SK-MEL-5 (cell line): ENCODE measurements at regions not wholly inside any gene's neighbourhood (a gene's known extent, or its start where the extent isn't known, plus 50 kb on each side); places are given as distances from the start of the nearest gene placed in this dataset.
A peak's percentile ranks its signal among the peaks of the same experiment; 100 is the strongest.
"Not testable (repeated sequence)": the region's sequence is repeated elsewhere in the genome, so short reads cannot be mapped to it uniquely, and the experiment has no call there.

ENCODE experiments used
- DNase-seq: peaks from one replicate; pipeline ENCODE4 v3.0.0-alpha.2; 2016; ENCODE audit warnings: low read depth, low spot score
- in situ Hi-C: cut with HindIII; loops from 2 replicates; pipeline ENCODE4 v1.10.0; 2016; ENCODE audit warnings: low sequenced_read_pairs, high pct_unique_total_duplicates, low pct_unique_long_range_greater_than_20kb

DNA sequence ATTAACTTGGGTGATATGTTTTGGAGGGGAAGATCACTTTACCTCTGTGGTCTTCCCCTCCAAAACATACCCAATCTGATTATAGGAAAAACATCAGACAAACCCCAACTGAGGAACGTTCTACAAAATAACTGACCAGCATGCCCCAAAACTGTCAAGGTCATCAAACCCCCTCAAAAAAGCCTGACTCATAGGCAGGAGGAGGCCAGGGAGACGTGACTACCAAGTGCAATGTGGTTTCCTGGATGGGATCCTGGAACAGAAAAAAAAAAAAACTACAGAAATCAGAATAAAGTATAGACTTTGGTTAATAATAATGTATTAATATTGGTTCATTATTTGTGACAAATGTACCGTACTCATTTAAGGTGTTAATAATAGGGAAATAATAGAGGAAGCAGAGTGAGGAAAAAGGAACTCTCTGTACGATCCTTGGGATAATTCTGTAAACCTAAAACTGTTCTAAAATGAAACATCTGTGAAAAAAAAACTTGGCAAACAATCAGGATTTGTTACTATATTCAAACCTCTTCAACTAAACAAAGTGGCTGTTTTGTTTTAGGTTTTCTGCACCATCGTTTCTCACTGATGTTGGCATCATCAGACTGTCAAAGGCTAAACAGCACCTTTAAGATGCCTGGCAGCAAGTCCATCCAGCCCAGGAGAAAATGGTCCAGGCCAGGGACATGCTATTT lies 266.7 kb upstream of the SDK2 start:
- no peak for DNase-seq
- in situ Hi-C loops, result no loop called here

DNA sequence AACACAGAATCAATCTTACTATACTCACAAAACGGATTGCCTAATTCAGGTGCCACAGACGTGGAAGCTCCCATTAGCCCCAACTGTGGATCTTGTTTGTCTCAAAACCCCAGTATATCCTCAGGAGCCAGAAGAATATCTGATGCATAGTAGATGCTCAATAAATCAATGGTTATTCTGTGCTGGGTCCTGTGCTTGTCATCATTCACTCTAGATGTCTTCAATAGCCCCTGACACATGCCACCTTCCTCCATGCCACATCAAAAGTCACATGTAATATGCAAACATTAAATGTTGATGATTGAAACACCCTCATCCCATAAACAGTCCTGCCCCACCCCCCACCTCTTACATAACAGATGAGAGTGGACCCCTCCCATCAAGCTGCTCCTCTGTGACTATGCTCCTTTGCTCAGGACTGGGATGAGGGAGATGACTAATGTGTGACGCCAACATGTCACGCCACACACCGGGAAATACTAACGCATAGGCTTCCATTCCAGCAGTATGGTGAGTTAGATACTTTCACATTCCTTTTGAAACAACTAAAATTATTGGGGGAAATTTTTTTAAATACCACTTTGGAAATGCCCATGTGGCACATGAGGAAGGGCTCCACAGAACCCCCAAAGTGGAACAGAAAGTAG lies 267.6 kb upstream of the SDK2 start:
- no peak for DNase-seq
- in situ Hi-C loops, result no loop called here

DNA sequence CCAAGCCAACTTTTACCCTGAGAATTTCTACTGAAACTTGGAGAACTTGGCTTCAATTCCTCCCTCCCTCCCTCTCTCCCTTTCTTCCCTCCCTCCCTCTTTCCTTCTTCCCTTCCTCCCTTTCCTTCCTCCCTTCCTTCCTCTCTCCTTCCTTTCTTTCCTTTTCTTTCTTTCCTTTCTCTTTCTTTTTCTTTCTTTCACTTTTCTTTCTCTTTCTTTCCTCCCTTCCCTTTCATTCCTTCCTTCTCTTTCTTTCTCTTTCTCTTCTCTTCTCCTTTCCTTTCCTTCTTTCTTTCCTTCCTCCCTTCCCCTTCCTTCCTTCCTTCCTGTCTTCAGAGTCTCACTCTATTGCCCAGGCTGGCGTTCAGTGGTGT lies 268.1 kb upstream of the SDK2 start:
- in situ Hi-C loops, result no loop called here
- no peak for DNase-seq

DNA sequence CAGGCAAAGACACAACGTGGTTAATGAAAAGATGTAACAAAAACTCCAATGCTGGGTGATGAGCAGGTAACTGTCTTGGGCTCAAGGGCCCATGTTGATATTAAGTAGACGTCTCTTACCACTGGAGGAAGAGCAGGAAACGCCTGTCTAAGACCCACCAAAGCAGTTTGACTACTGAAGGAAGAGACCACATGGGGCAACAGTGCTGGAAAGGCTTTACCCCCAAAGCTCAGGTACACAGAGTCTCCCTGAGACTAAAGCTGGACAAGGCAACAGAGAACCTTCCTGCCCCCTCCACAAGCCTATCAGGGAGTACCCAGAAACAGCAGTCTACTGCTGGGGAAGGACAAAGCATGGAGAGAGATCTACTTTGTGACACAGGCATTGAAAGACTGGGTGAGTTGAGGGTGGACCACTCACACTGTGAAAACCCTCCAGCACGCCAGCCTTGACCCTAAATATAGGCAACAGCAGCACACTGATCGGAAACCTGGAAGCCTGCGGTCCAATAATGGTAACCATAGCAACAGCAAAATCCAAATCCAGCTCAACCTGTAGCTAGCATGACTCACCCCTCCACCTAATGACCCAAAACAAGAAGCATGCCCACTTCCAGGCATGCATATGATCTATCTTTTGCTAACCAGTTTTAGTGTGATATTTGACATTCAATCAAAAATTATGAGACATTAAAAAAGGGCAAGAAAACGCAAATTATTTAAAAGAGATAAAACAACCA lies 270.5 kb upstream of the SDK2 start:
- in situ Hi-C loops, result no loop called here
- DNase-seq, result no peak

DNA sequence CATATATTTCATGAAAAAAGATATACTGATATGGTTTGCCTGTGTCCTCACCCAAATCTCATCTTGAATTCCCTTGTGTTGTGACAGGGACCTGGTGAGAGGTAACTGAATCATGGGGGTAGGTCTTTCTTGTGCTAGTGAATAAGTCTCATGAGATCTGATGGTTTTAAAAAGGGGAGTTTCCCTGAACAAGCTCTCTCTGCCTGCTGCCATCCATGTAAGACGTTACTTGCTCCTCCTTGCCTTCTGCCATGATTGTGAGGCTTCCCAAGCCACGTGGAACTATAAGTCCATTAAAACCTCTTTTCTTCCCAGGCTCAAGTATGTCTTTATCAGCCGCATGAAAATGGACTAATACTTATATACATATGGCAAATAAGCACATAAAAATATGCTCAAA lies 274.8 kb upstream of the SDK2 start:
- DNase-seq, in situ Hi-C loops: not testable (repeated sequence)

DNA sequence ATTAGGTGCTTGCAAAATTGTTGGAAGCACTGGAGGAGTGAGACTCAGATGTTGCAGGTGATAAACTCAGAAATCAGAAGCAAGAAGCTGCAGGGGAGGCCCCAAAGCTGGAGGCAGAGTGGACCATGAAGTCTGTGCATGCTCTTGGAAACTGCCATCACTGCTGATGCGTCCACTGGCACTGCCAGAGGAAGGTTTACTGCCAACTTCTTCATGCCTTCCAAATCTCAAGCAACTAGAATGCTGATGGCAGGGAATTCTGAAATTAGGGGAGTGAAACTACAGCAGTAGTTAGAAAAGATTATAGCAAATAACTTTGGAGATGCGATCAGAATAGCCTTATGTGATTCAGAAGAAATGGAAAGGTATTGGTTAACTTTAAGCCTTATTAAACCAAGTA lies 277.1 kb upstream of the SDK2 start:
- in situ Hi-C loops, result no loop called here
- DNase-seq, result no peak

DNA sequence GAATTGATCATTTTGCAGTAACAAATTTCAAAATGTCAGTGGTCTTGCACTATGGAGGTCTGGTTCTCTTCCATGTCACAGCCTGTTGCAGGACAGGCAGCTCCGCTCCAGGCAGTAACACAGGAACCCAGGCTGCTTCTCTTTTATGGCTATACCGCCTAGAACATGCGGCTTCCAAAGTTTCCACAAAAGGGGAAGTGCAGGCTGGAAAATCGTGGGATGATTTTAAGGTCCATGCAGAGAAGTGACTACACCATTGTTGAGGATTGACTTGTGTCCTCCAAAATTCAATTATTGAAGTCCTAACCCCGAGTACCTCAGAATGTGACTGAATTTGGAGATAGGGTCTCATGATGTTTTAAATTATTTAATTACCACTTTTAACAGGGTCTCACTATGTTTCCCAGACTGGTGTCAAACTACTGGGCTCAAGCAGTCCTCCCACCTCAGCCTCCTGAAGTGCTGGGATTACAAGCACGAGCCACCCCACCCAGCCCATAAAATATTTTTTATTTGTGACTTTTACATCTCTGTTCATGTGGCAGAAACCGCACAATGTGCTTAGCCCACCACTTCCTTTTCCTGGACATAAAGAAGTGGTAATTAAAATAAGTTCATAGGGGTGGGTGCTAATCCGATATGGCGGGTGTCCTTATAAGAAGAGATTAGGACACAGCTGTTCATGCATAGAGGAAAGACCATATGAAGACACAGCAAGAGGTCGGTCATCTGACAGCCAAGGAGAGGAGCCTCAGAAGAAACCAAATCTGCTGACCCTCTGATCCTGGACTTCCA lies 279.2 kb upstream of the RPL38 start:
- in situ Hi-C loops, result no loop called here
- DNase-seq, result no peak

DNA sequence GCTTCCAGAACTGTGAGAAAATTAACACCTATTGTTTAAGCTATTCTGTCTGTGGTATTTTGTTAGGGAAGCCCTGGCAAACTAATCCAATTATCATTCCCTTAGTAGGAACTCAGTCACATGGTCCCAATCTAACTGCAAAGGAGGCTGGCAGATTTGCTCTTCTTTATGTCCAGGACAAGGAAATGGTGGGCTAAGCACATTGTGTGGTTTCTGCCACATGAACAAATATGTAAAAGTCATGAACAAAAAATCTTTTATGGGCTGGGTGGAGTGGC lies 278.6 kb upstream of the RPL38 start:
- DNase-seq, result no peak
- in situ Hi-C loops, result no loop called here

DNA sequence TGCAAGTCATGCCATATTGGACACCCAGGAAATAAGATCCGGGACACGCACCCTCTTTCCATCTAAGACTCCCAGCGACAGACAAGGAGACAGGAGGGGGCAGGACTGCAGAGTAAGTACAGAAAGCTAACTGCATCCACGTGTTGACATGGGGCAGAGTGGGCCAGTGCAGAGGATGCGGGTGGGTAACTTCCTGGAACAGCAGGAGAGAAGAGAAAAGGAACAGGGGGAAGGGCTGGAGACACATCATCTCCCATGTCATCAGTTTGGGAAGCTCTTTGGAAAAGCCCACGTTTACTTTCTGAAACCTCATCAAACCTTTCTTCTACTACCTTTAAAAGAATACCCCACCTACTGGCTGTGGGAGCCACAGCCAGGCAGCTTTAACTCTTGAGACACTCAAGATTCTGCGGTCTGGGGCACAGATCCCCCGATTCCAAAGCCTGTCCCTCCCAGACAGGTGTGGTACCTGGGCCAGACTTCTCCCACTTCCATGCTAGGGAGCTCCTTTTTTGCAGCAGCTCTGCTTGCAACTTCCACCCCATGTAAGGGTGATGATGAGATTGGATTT lies 273.5 kb upstream of the RPL38 start:
- in situ Hi-C loops, result no loop called here
- no peak for DNase-seq

DNA sequence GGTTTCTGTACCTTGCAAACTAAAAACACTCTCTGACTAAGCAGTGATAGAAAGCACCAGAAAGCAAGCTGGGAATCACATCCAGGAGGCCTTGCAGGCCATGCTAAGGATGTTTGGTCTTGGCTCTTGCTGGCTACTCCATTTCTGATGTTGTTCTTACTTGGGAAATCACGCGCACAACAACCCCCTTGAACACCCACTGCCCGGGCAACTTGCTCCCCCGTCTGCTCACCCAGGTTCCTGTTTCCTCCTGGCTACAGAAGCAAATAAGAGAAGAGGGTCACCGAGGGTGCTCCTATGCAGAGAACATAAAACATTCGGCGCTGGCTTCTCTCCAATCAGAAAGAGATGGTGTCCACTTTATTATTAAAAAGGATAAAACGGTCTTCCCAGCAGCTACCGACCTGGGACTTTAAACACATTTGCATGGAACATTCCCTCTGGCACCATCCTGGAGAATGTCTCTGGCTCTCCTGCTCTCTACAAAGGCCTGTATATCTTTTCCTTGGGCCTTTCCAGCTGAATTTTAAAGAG lies 271.2 kb upstream of the RPL38 start:
- no peak for DNase-seq
- in situ Hi-C loops, result no loop called here

DNA sequence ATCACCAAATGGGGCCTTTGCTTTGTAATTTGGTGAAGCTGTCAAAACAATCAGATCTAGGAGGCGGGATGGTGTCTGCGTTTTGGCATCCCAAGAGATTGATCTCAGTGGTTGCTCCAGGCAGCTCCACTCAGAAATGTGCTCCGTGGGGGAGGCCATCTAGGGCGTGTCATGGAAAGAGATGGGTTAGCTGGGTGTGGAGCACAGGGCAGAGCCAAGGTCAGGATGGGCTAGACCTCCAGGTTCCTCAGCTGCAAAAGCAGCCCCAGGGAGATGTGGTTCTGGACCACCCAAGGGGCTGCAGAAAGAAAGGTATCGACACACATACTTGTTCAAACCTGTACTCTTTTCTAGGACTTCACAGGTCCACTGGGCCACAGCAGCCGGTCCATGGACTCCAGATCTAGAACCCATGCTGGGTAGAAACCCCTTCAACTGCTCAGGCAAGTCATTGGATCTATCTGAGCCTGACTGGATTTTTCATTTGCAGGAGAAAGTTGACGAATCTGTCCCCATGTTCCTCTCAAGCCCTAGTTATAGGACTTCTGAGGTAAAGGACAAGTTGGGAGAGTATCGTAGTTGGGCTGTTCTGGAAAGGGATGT lies 270.2 kb upstream of the RPL38 start:
- no peak for DNase-seq
- in situ Hi-C loops, result no loop called here

DNA sequence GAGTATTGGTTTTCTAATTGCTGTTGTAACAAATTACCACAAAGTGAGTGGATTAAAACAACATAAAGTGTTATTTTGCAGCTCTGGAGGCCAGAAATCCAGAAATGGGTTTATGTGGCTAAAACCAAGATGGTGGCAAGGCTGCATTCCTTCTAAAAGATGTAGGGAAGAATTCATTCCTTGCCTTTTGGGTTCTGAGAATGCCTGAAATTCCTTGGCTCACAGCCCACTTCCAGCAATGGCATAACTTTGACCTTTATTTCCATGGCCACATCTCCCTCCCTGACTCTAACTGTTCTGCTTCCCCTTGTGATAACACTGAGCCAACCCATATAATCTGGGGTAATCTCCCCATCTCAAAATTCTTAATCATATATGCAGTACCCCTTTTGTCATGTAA lies 269.6 kb upstream of the RPL38 start:
- DNase-seq, result peak; percentile 54
- in situ Hi-C loops, result no loop called here

DNA sequence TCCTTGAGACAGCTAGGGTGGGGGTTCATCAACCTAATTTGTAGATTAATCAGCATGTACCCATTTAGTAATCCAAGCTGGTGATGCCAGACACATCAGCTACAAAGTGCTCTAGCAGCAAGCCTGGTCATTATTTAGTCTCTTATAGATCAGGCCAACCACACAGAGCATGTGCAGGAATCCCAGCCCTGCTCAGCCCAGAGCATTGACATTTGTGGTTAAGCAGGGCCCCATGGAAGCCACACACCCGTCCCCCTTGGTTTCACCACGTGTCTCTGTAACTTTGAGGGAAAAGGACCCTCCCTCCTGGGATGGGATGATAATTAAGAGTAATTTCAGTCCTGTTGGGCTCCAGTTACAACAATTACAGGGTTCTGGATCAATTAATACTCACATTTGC lies 268.8 kb upstream of the RPL38 start:
- no peak for DNase-seq
- in situ Hi-C loops, result no loop called here

DNA sequence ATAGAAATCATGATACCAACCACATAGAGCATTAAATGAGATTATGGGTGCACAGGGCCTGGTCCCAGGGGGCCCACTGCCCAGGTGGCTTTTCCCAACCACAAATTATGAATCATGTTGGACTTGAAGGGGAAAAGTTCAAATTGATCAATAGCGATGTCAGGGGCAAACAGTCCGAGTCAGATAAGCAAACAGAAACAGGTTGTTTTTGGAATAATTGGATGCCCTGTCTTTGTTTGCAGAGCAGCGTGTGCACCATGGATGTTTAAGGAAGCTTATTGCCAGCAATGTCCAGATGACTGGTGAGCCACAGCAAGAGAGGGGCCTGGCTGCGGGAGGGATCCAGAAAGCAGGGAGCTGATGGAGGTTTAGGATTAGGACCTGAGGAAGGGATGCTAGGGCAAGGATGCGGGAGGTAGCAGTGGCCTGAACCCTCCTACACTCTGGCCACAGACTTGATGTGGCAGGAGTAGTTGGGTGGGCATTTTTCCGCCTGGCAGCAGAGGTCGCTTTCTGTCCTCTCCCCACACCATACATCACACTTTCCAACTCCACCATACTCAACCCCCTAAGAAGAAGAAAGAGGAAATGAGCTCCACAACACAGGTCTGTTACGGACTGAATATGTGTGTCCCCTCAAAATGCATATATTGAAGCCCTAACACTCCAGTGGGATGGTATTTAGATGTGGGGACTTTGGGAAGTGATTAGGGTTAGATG lies 266.4 kb upstream of the RPL38 start:
- in situ Hi-C loops, result no loop called here
- DNase-seq, result no peak

DNA sequence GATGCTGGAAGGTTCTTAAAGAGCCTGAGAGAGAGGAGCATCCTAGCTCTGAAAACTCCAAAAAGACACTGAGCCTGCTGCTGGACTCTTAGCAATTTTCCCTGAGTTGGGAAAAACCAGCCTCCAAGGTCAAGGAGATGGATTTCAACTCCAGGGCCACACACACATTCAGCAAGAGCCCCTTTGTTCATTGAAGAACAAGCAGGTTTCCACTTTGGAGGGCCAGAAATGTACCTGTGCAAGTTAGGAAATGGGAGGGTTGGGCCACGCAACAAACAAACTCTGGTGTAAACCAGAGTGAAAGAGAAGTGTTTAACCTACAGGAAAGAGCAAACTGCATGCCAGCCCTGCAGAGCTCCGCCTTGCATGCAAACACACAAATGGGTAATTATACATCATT lies 264.8 kb upstream of the RPL38 start:
- no peak for DNase-seq
- in situ Hi-C loops, result no loop called here

DNA sequence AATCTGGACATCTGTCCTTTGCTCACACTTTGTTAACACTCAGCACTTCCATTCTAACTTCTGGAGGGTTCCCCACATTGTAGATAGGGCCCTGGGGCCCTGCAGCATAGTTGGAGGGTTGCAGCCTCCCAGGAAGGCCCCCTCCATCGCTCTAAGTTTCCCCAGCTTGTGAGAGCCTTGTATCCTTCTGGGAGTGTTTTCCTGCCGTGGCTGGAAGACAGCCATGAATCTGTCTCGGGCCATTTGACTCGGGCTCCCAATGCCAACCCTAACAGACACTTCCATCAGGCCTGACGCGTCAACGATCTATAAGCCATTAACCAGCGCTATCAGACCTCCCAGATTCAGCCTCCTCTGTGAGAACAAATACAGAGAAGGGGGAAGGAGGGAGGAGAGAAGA lies 263.7 kb upstream of the RPL38 start:
- in situ Hi-C loops, result no loop called here
- no peak for DNase-seq

DNA sequence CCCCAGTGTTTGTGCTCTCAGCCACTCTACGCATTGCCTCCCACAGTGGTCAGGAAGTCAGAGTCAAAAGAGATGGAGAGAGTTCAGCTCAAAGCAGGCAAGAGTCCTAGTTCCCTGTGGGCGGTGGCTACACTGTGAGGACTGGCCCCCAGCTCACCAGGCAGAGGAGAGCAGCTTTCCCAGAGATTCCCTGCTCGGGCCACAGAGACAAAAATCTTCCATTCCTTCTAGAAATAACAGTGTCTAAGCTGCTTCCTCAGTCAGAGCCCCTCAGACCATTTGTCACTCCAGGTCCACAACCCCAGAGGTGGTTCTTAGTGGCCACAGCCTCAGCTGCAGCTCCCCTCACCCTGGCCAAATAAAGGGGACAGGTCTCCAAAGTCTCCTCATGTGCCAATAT lies 263.0 kb upstream of the RPL38 start:
- in situ Hi-C loops, result no loop called here
- DNase-seq, result no peak
